GM12892 (cell line): ENCODE measurements at regions not wholly inside any gene's neighbourhood (a gene's known extent, or its start where the extent isn't known, plus 50 kb on each side); places are given as distances from the start of the nearest gene placed in this dataset.

ENCODE experiments used
- DNase-seq: peaks from one replicate; pipeline ENCODE4 v3.0.0; 2011; ENCODE audit not compliant: insufficient read length
- FAIRE-seq: peaks from 2 replicates; lab custom pipeline; 2011; peaks lifted over from hg19 to GRCh38; lab: Jason Lieb, UNC
- POLR2A ChIP-seq: IDR thresholded peaks from 2 replicates; pipeline ENCODE4 v1.6.1; 2011; ENCODE audit warnings: low read depth, low read length, control low read depth
- POLR2AphosphoS5 ChIP-seq: IDR thresholded peaks from 2 replicates; pipeline ENCODE4 v1.6.1; 2011; ENCODE audit warnings: low read depth, low read length, control low read depth
- TAF1 ChIP-seq: IDR thresholded peaks from 2 replicates; pipeline ENCODE4 v1.6.1; 2011; ENCODE audit warnings: low read depth, mild to moderate bottlenecking, control low read depth, low read length, borderline replicate concordance

GRCh38 chr13:47433461-47434005 is 536.7 kb upstream of the HTR2A start:
- DNase-seq (no peak), FAIRE-seq (no peak)
- TF ChIP-seq TAF1 (no peak), POLR2AphosphoS5 (no peak), POLR2A (no peak)

- TF ChIP-seq TAF1 (no peak), POLR2AphosphoS5 (no peak), POLR2A (no peak)
- no peak for FAIRE-seq
- no peak for DNase-seq
These were observed 529.4 kb upstream of the HTR2A start for GRCh38 chr13:47426126-47426849.

GRCh38 chr13:47421525-47421924 is 524.7 kb upstream of the HTR2A start:
- DNase-seq (no peak), FAIRE-seq (no peak)
- TF ChIP-seq POLR2AphosphoS5 (no peak), POLR2A (no peak), TAF1 (no peak)

GRCh38 chr13:47420568-47420967 is 523.7 kb upstream of the HTR2A start:
- FAIRE-seq (no peak), DNase-seq (no peak)
- TF ChIP-seq TAF1, result no peak
- TF ChIP-seq POLR2A, result no peak
- no peak for TF ChIP-seq POLR2AphosphoS5

- DNase-seq (no peak), FAIRE-seq (no peak)
- no peak for TF ChIP-seq POLR2A
- TF ChIP-seq TAF1, result no peak
- TF ChIP-seq POLR2AphosphoS5, result no peak
These were observed 523.2 kb upstream of the HTR2A start for GRCh38 chr13:47420020-47420419.

- TF ChIP-seq POLR2AphosphoS5 (no peak), TAF1 (no peak), POLR2A (no peak)
- no peak for DNase-seq
- FAIRE-seq, result no peak
These were observed 521.5 kb upstream of the HTR2A start for GRCh38 chr13:47418206-47418920.

GRCh38 chr13:47417485-47417884 is 520.6 kb upstream of the HTR2A start:
- no peak for TF ChIP-seq POLR2A
- no peak for TF ChIP-seq POLR2AphosphoS5
- TF ChIP-seq TAF1, result no peak
- DNase-seq, result no peak
- FAIRE-seq, result no peak

- TF ChIP-seq TAF1 (no peak), POLR2A (no peak), POLR2AphosphoS5 (no peak)
- DNase-seq, result no peak
- FAIRE-seq, result no peak
These were observed 518.2 kb upstream of the HTR2A start for GRCh38 chr13:47415048-47415447.

- no peak for FAIRE-seq
- TF ChIP-seq POLR2AphosphoS5 (no peak), TAF1 (no peak), POLR2A (no peak)
- DNase-seq, result no peak
These were observed 516.7 kb upstream of the HTR2A start for GRCh38 chr13:47413526-47413925.

- DNase-seq, result no peak
- no peak for FAIRE-seq
- TF ChIP-seq POLR2A, result no peak
- no peak for TF ChIP-seq POLR2AphosphoS5
- TF ChIP-seq TAF1, result no peak
These were observed 516.3 kb upstream of the HTR2A start for GRCh38 chr13:47413112-47413511.

- TF ChIP-seq POLR2A, result no peak
- no peak for TF ChIP-seq TAF1
- no peak for TF ChIP-seq POLR2AphosphoS5
- no peak for FAIRE-seq
- no peak for DNase-seq
These were observed 512.9 kb upstream of the HTR2A start for GRCh38 chr13:47409778-47410177.
